NCI-H748 treated with DMSO at 0.1 percent for 48 hours (cell line): ENCODE measurements at regions not wholly inside any gene's neighbourhood (a gene's known extent, or its start where the extent isn't known, plus 50 kb on each side); places are given as distances from the start of the nearest gene placed in this dataset.

Source experiments
- DNase-seq: peaks from one replicate; lab custom pipeline; 2025; lab: John Stamatoyannopoulos, UW

GRCh38 chr12:22991250-22991844 lies 366.4 kb downstream of the ETNK1 start:
- no peak for DNase-seq

GRCh38 chr12:22993609-22994315 lies 368.8 kb downstream of the ETNK1 start:
- no peak for DNase-seq

- DNase-seq = no peak
Observed at GRCh38 chr12:22994316-22994675, 369.3 kb downstream of the ETNK1 start.

- DNase-seq = no peak
Observed at GRCh38 chr12:23001487-23001886, 376.5 kb downstream of the ETNK1 start.

- DNase-seq = no peak
Observed at GRCh38 chr12:23002381-23002780, 377.4 kb downstream of the ETNK1 start.

- no peak for DNase-seq
Observed at GRCh38 chr12:23004473-23005020, 379.6 kb downstream of the ETNK1 start.

GRCh38 chr12:23005387-23005786 lies 380.4 kb downstream of the ETNK1 start:
- no peak for DNase-seq

GRCh38 chr12:23006413-23006812 lies 381.4 kb downstream of the ETNK1 start:
- no peak for DNase-seq

GRCh38 chr12:23008623-23009022 lies 383.7 kb downstream of the ETNK1 start:
- DNase-seq = no peak

GRCh38 chr12:23014749-23015148 lies 389.8 kb downstream of the ETNK1 start:
- no peak for DNase-seq

GRCh38 chr12:23025372-23026016 lies 400.5 kb downstream of the ETNK1 start:
- DNase-seq = no peak

GRCh38 chr12:23028158-23028802 lies 403.3 kb downstream of the ETNK1 start:
- DNase-seq = no peak

GRCh38 chr12:23029185-23029584 lies 404.2 kb downstream of the ETNK1 start:
- no peak for DNase-seq

GRCh38 chr12:23039834-23040233 lies 414.9 kb downstream of the ETNK1 start:
- DNase-seq = no peak

GRCh38 chr12:23041774-23042173 lies 416.8 kb downstream of the ETNK1 start:
- DNase-seq = no peak

- no peak for DNase-seq
Observed at GRCh38 chr12:23043646-23044045, 418.7 kb downstream of the ETNK1 start.

- no peak for DNase-seq
Observed at GRCh38 chr12:23049180-23049579, 424.2 kb downstream of the ETNK1 start.

GRCh38 chr12:23055004-23055403 lies 430.0 kb downstream of the ETNK1 start:
- peak; percentile 26 for DNase-seq

GRCh38 chr12:23057571-23057970 lies 432.6 kb downstream of the ETNK1 start:
- no peak for DNase-seq

- DNase-seq = no peak
Observed at GRCh38 chr12:23060161-23060560, 435.2 kb downstream of the ETNK1 start.

GRCh38 chr12:23063206-23063605 lies 438.2 kb downstream of the ETNK1 start:
- DNase-seq = no peak

GRCh38 chr12:23066095-23066494 lies 441.1 kb downstream of the ETNK1 start:
- no peak for DNase-seq

- DNase-seq = no peak
Observed at GRCh38 chr12:23083267-23083666, 458.3 kb downstream of the ETNK1 start.
